ENCODE measurements at regions not wholly inside any gene's neighbourhood (a gene's known extent, or its start where the extent isn't known, plus 50 kb on each side); places are given as distances from the start of the nearest gene placed in this dataset.

DNA sequence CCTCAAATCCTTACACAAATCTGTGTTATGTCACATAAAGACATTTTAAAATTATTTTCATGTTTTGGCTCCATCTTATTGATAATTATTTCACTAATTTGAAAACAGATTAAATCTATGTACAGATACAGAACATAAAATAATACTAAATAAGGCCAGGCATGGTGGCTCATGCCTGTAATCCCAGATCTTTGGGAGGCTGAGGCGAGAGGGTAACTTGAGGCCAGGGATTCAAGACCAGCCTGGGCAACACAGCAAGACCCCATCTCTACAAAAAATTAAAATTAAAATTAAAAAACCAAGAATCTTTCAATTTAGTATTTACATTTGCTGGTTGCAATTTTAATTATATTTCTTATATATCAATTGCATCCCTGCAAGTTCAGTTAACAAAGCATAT is 246.4 kb upstream of the MKLN1 start:
- no peak for TF ChIP-seq CEBPB (IDR thresholded peaks at IDR 0.05)
- TF ChIP-seq, protein P1, sequence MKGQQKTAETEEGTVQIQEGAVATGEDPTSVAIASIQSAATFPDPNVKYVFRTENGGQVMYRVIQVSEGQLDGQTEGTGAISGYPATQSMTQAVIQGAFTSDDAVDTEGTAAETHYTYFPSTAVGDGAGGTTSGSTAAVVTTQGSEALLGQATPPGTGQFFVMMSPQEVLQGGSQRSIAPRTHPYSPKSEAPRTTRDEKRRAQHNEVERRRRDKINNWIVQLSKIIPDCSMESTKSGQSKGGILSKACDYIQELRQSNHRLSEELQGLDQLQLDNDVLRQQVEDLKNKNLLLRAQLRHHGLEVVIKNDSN (IDR thresholded peaks at IDR 0.05): no peak
- TF ChIP-seq TEAD4 (IDR thresholded peaks at IDR 0.05): no peak
- TF ChIP-seq EP300 (IDR thresholded peaks at IDR 0.05; ENCODE audit: borderline replicate concordance): no peak
- TF ChIP-seq NFIC (IDR thresholded peaks at IDR 0.05): no peak
- no peak for TF ChIP-seq CREB1 (IDR thresholded peaks at IDR 0.05; ENCODE audit: low read depth)
- TF ChIP-seq, protein P2, sequence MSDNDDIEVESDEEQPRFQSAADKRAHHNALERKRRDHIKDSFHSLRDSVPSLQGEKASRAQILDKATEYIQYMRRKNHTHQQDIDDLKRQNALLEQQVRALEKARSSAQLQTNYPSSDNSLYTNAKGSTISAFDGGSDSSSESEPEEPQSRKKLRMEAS (IDR thresholded peaks at IDR 0.05): no peak
- no peak for TF ChIP-seq TCF12 (IDR thresholded peaks at IDR 0.05; ENCODE audit: low read depth)
- TF ChIP-seq FOXM1 (IDR thresholded peaks at IDR 0.05; ENCODE audit: borderline replicate concordance, low read depth): no peak

DNA sequence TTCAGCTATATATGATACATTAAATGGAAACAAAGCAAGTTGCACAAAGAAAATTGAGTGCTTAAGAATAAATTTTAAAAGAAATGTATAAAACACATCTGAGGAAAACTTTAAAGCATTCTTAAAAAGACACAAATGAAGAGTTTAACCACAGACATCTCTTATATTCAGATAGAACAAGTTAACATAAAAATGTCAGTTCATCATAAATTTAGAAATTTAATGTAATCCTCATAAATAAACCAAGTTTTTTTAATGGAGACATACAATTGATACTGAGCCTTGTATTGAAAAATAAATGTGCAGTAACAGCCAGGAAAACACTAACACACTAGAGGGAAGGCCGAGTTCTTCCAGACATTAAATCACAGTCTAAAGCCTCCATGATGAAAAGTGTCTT is 243.9 kb upstream of the MKLN1 start:
- no peak for TF ChIP-seq CEBPB (IDR thresholded peaks at IDR 0.05)
- no peak for TF ChIP-seq TCF12 (IDR thresholded peaks at IDR 0.05; ENCODE audit: low read depth)
- no peak for TF ChIP-seq NFIC (IDR thresholded peaks at IDR 0.05)
- TF ChIP-seq EGR1 (IDR thresholded peaks at IDR 0.05): no peak
- TF ChIP-seq, protein P1 (IDR thresholded peaks at IDR 0.05): no peak

DNA sequence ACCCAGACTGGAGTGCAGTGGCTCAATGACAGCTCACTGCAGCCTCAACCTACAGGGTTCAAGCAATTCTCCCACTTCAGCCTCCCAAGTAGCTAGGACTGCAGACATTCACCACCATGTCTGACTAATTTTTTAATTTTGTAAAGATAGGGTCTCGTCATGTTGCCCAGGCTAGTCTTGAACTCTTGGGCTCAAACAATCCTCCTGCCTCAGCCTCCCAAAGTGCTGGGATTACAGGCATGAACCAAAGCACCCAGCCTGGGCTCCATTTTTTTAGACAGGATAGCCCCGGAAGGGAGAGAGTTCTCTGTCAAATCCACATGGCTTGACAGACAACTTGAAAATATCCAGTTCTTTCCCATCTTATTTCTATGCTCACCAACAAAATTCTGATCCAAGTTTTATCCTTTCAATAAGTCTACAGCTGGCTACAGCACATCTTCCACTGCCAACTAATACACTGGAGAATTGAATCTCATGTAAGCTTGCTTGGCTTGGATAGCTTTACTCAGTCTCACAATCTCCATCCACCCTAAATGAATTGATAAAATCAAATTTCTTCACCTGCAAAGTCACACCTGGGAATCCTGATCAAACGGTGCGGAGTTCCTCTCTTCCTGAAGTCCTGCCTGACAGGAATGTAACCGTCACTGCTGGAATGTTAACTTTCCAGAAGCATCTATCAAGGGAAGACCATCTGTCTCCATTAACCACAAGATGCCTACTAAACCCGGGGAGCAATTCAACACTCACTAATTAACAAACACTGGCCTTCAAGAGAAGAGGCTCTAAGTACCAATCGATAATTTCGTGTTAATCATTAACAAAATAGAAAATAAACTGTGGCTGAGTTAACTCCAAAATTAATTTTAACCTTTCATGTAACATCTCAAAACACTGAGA is 239.7 kb upstream of the MKLN1 start:
- TF ChIP-seq CEBPB (IDR thresholded peaks at IDR 0.05) (no peak), EP300 (IDR thresholded peaks at IDR 0.05; ENCODE audit: borderline replicate concordance) (no peak), FOXM1 (IDR thresholded peaks at IDR 0.05; ENCODE audit: borderline replicate concordance, low read depth) (no peak), EGR1 (IDR thresholded peaks at IDR 0.05) (no peak), YY1 (IDR thresholded peaks at IDR 0.05; ENCODE audit: low read depth) (no peak), TEAD4 (IDR thresholded peaks at IDR 0.05) (no peak), TAF1 (IDR thresholded peaks at IDR 0.05; ENCODE audit: low read depth) (no peak), NFIC (IDR thresholded peaks at IDR 0.05) (no peak), RAD21 (IDR thresholded peaks at IDR 0.05; ENCODE audit: low read depth) (no peak)
- TF ChIP-seq, protein P3, sequence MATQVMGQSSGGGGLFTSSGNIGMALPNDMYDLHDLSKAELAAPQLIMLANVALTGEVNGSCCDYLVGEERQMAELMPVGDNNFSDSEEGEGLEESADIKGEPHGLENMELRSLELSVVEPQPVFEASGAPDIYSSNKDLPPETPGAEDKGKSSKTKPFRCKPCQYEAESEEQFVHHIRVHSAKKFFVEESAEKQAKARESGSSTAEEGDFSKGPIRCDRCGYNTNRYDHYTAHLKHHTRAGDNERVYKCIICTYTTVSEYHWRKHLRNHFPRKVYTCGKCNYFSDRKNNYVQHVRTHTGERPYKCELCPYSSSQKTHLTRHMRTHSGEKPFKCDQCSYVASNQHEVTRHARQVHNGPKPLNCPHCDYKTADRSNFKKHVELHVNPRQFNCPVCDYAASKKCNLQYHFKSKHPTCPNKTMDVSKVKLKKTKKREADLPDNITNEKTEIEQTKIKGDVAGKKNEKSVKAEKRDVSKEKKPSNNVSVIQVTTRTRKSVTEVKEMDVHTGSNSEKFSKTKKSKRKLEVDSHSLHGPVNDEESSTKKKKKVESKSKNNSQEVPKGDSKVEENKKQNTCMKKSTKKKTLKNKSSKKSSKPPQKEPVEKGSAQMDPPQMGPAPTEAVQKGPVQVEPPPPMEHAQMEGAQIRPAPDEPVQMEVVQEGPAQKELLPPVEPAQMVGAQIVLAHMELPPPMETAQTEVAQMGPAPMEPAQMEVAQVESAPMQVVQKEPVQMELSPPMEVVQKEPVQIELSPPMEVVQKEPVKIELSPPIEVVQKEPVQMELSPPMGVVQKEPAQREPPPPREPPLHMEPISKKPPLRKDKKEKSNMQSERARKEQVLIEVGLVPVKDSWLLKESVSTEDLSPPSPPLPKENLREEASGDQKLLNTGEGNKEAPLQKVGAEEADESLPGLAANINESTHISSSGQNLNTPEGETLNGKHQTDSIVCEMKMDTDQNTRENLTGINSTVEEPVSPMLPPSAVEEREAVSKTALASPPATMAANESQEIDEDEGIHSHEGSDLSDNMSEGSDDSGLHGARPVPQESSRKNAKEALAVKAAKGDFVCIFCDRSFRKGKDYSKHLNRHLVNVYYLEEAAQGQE (IDR thresholded peaks at IDR 0.05; ENCODE audit: low read depth): no peak
- TF ChIP-seq, protein P2 (IDR thresholded peaks at IDR 0.05): no peak
- TF ChIP-seq, protein P1 (IDR thresholded peaks at IDR 0.05): no peak

DNA sequence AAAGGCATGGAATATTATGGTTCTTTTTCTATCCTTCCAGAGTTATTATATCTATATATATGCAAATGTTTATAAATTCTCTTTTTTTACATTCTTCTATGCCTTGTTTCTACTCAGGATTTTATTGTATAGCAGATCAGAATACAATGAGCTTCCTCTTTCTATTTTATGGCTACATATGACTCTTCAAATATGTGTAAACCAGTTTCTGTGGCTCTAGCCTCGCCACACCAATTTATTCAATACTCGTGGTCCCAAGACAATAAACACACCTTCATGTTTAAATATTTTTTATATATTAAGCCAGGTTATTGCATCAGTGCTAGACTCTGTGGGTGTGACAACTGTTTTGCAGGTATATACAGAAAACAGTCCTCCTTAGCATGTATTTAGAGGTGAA is 237.5 kb upstream of the MKLN1 start:
- no peak for TF ChIP-seq YY1 (IDR thresholded peaks at IDR 0.05; ENCODE audit: low read depth)
- TF ChIP-seq TCF12 (IDR thresholded peaks at IDR 0.05; ENCODE audit: low read depth): no peak
- TF ChIP-seq, protein P1 (IDR thresholded peaks at IDR 0.05): no peak
- TF ChIP-seq NFIC (IDR thresholded peaks at IDR 0.05): no peak
- TF ChIP-seq EP300 (IDR thresholded peaks at IDR 0.05; ENCODE audit: borderline replicate concordance): no peak
- TF ChIP-seq, protein P2 (IDR thresholded peaks at IDR 0.05): no peak
- TF ChIP-seq, protein P3 (IDR thresholded peaks at IDR 0.05; ENCODE audit: low read depth): no peak
- TF ChIP-seq CEBPB (IDR thresholded peaks at IDR 0.05): no peak
- no peak for TF ChIP-seq ZBTB7A (IDR thresholded peaks at IDR 0.05; ENCODE audit: low read depth)
- TF ChIP-seq FOXM1 (IDR thresholded peaks at IDR 0.05; ENCODE audit: borderline replicate concordance, low read depth): no peak
- no peak for TF ChIP-seq RAD21 (IDR thresholded peaks at IDR 0.05; ENCODE audit: low read depth)
- TF ChIP-seq EGR1 (IDR thresholded peaks at IDR 0.05): no peak
- no peak for TF ChIP-seq TEAD4 (IDR thresholded peaks at IDR 0.05)
- TF ChIP-seq TAF1 (IDR thresholded peaks at IDR 0.05; ENCODE audit: low read depth): no peak

All from Ishikawa (cell line).